Kidney epithelial cell (primary cell): ENCODE measurements at regions not wholly inside any gene's neighbourhood (a gene's known extent, or its start where the extent isn't known, plus 50 kb on each side); places are given as distances from the start of the nearest gene placed in this dataset.

Experiments
- DNase-seq: peaks from one replicate; pipeline ENCODE4 v3.0.0-alpha.2; 2010; ENCODE audit warnings: low read depth
- H3K27me3 ChIP-seq: 2 replicates; pipeline ENCODE4 v1.6.0; 2011; ENCODE audit warnings: low read length; ENCODE audit not compliant: control insufficient read depth, insufficient read depth
- H3K36me3 ChIP-seq: 2 replicates; pipeline ENCODE4 v1.5.1; 2011; ENCODE audit warnings: low read length; ENCODE audit not compliant: control insufficient read depth, insufficient read depth
- H3K4me3 ChIP-seq: 2 replicates; pipeline ENCODE4 v1.5.1; 2011; ENCODE audit warnings: low read depth, mild to moderate bottlenecking, control low read depth, low read length
- TF ChIP-seq, protein P1 (sequence below): IDR thresholded peaks from 2 replicates; pipeline ENCODE4 v1.5.1; 2011; ENCODE audit warnings: mild to moderate bottlenecking, moderate library complexity, low read length, control low read depth, inconsistent platforms; ENCODE audit not compliant: insufficient read depth, poor library complexity, severe bottlenecking

DNA sequence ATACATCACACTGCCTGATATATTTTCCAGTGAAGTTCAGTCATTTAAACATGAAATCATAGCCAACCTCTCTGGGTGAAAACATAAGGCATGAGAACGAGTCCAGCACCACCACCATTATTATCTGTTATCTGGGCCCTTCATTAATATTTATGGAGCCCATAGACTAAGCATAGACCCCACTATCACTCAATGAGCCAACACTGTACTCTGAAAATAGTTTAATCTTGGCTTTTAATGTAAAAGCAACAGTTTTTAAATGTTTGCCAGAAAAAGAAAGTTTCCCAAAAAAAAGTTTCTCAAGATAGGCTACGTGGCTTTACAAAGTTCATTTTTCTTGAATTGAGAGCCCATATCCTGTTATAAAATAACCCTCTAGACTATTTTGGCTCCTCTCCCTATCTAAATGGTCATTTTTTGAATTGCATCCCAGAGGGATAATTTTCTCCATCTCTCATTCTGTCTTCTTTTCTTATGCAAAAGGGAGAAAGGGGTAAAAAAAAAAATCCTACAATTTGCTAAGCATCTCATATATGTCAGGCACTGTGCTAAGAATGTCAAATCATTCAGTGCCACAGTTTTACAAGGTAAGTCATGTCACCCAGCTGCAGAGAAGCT, 66.1 kb downstream of the FZD1 start:
- no peaks in the 10 kb centered on the region for H3K27me3 ChIP-seq
- H3K36me3 ChIP-seq = no peaks in the 10 kb centered on the region
- TF ChIP-seq, protein P1, sequence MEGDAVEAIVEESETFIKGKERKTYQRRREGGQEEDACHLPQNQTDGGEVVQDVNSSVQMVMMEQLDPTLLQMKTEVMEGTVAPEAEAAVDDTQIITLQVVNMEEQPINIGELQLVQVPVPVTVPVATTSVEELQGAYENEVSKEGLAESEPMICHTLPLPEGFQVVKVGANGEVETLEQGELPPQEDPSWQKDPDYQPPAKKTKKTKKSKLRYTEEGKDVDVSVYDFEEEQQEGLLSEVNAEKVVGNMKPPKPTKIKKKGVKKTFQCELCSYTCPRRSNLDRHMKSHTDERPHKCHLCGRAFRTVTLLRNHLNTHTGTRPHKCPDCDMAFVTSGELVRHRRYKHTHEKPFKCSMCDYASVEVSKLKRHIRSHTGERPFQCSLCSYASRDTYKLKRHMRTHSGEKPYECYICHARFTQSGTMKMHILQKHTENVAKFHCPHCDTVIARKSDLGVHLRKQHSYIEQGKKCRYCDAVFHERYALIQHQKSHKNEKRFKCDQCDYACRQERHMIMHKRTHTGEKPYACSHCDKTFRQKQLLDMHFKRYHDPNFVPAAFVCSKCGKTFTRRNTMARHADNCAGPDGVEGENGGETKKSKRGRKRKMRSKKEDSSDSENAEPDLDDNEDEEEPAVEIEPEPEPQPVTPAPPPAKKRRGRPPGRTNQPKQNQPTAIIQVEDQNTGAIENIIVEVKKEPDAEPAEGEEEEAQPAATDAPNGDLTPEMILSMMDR = no peak
- DNase-seq = no peak
- H3K4me3 ChIP-seq = no peak overlapping the region

DNA sequence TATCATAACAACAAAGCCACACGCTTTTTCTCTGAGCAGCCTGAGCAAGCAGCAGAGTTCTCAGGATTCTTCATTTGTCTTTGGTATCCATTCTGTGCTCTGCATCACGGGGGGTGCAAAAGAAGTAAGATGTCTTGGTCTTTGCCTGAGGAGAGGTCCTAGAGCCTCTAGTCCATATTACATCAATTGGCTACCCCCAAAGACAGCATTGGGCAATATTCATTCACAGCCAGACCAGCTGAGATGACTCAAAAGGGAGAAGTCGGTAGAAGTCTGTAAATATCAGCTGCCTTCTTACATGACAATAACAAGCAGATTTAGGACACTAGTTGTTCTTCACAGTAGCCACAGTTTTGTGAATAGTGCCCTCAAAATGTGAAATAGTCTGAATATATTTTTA, 66.6 kb downstream of the FZD1 start:
- no peak for DNase-seq
- no peaks in the 10 kb centered on the region for H3K27me3 ChIP-seq
- no peaks in the 10 kb centered on the region for H3K36me3 ChIP-seq
- no peak overlapping the region for H3K4me3 ChIP-seq
- TF ChIP-seq, protein P1 = no peak

DNA sequence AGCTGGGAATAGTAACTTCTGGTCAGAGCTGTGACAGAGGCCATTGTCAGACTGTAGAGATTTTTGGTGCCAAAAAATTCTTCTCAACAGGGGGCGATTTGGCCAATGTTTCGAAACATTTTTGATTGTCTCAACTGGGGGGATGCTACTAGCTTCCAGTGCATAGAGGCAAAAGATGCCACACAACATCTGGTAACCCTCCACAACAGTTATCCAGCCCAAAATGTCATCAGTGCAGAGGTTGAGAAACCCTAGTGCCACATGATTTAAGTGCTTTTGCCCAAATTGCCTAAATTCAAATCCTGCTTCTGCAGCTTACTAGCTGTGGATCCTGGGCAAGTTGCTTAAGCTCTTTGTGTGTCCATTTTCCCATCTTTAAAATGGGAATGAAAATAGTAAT, 71.9 kb downstream of the FZD1 start:
- H3K27me3 ChIP-seq = no peaks in the 10 kb centered on the region
- H3K4me3 ChIP-seq = no peak overlapping the region
- no peaks in the 10 kb centered on the region for H3K36me3 ChIP-seq
- TF ChIP-seq, protein P1 = no peak
- DNase-seq = no peak

DNA sequence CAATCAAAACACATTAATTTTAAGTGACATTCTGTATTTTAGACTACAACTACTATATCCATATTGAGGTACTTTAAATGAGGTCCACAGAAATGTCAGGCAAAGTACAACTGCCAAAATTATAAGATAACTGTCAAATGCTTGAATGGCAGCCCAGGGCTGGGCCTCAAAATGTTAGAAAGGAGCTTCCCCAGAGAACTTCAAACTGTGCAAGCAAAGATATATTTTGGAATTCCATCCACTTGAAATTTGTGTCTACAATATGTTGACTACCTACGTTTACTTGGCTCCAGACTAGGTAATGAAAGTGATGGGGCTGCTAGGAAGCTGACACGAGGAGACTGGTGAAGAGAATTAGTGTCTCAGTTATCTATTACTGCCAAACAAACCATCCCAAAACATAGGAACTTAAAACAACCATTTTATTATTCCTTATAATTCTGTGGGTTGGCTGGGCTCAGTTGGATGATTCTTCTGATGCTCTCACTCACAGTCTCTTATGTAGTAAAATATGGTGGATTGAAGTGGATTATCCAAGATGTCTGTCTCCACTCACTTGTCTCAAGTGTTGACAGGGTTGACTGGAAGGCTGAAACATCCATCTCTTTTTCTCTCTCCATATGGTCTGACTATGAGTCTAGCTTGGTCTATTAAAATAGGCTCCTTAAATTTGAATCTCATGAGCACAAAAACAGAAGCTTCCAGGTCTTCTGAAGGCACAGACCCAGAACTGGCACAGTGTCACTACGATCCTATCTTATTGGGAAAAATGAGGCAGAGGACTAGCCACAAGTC, 74.2 kb downstream of the FZD1 start:
- DNase-seq = no peak
- no peaks in the 10 kb centered on the region for H3K27me3 ChIP-seq
- no peaks in the 10 kb centered on the region for H3K36me3 ChIP-seq
- no peak overlapping the region for H3K4me3 ChIP-seq
- TF ChIP-seq, protein P1 = no peak

DNA sequence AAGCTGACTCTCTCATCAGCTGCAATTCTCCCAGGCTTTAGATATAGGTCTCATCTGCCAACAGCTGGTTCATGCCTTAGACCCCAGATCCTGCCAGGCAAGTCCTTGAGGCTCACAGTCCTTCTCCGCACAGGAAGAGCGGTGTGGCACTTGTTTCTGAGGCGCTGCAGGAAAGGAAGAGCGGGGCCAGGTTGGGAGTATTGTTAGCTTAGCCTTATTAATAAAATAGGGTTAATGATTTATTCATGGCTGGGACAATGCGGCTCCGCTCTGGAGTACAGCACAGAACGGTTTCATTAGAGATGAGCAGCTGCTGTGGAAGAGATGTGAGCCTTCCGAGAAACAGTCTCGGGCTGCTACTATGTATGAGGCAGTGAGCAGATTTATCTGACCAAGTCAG, 78.1 kb downstream of the FZD1 start:
- no peak overlapping the region for H3K4me3 ChIP-seq
- TF ChIP-seq, protein P1 = no peak
- no peak for DNase-seq

More for the DNA sequence above, 78.1 kb downstream of the FZD1 start:
- Histone ChIP-seq H3K27me3 (no peaks in the 10 kb centered on the region), H3K36me3 (no peaks in the 10 kb centered on the region)
